OCI-M1 (cell line): ENCODE measurements at regions not wholly inside any gene's neighbourhood (a gene's known extent, or its start where the extent isn't known, plus 50 kb on each side); places are given as distances from the start of the nearest gene placed in this dataset.

ENCODE experiments used
- DNase-seq: peaks from one replicate; lab custom pipeline; 2025; lab: John Stamatoyannopoulos, UW

GRCh38 chr7:121449735-121450240, 53.7 kb upstream of the FAM3C start:
- peak; percentile 70 for DNase-seq

- peak; percentile 88 for DNase-seq
Measured at GRCh38 chr7:121449329-121449728, 53.2 kb upstream of the FAM3C start.

GRCh38 chr7:121448429-121448828, 52.3 kb upstream of the FAM3C start:
- no peak for DNase-seq

- DNase-seq, result no peak
Measured at GRCh38 chr7:121447911-121448300, 51.8 kb upstream of the FAM3C start.

- no peak for DNase-seq
Measured at GRCh38 chr7:121447243-121447910, 51.3 kb upstream of the FAM3C start.

- no peak for DNase-seq
Measured at GRCh38 chr7:121446526-121446925, 50.4 kb upstream of the FAM3C start.
